Stomach (tissue), 8 donors: ENCODE measurements at regions not wholly inside any gene's neighbourhood (a gene's known extent, or its start where the extent isn't known, plus 50 kb on each side); places are given as distances from the start of the nearest gene placed in this dataset.
A peak's percentile ranks its signal among the peaks of the same experiment; 100 is the strongest.

Experiments used
- DNase-seq, 2 donors: peaks; one replicate each; pipeline versions ENCODE4 v3.0.0 to v3.0.0-alpha.2; 2013 to 2019
- H3K27ac ChIP-seq, 5 donors: fragments of 200-600 bp in 4 of 5; sonication (generic) in 4 of 5; one replicate each; pipeline ENCODE4 v1.5.1; 2013 to 2019; ENCODE audit warnings: mild to moderate bottlenecking in 1 of 5, moderate library complexity in 1 of 5
- H3K27me3 ChIP-seq, 3 donors: fragments of 200-600 bp; sonication (generic); one replicate each; pipeline ENCODE4 v1.5.1; 2017 to 2019; ENCODE audit warnings: mixed run types in 1 of 3
- H3K36me3 ChIP-seq, 4 donors: fragments of 200-600 bp; sonication (generic); 1 replicate in 3 of 4; 2 replicates in 1 of 4; pipeline ENCODE4 v1.5.1; 2016 to 2019
- H3K4me1 ChIP-seq, 4 donors: fragments of 200-600 bp; sonication (generic); one replicate each; pipeline ENCODE4 v1.5.1; 2016 to 2019
- H3K4me3 ChIP-seq, 4 donors: fragments of 200-600 bp; sonication (generic) in 3 of 4; one replicate each; pipeline ENCODE4 v1.5.1; 2016 to 2019; ENCODE audit warnings: mild to moderate bottlenecking in 1 of 4
- H3K9me3 ChIP-seq, 4 donors: fragments of 200-600 bp; sonication (generic); one replicate each; pipeline ENCODE4 v1.5.1; 2016 to 2019
- CTCF ChIP-seq, 7 experiments: fragments of 450-650 bp in 4 of 7; fragments of 200-600 bp in 3 of 7; sonication (generic) in 3 of 7; IDR thresholded peaks; one replicate each; pipeline ENCODE4 v1.5.1; 2016 to 2019; ENCODE audit warnings: antibody characterized with exemption in 7 of 7, control low read depth in 2 of 7, mild to moderate bottlenecking in 1 of 7
- EP300 ChIP-seq: sonication (generic); formaldehyde crosslinking; IDR thresholded peaks from one replicate; pipeline ENCODE4 v1.6.1; 2017; ENCODE audit warnings: antibody characterized with exemption
- POLR2A ChIP-seq, 4 donors: fragments of 450-650 bp; IDR thresholded peaks; one replicate each; pipeline ENCODE4 v1.6.1; 2016; ENCODE audit warnings: antibody characterized with exemption in 4 of 4, control low read depth in 2 of 4, mild to moderate bottlenecking in 1 of 4, moderate library complexity in 1 of 4
- POLR2AphosphoS5 ChIP-seq, 3 donors: sonication (generic); formaldehyde crosslinking; IDR thresholded peaks; one replicate each; pipeline ENCODE4 v1.6.1; 2016; ENCODE audit warnings: antibody characterized with exemption in 3 of 3
- WGBS, 5 donors: extraction: QIAGEN DNeasy Blood & Tissue Kit in 3 of 5; methylation state at CpG; one replicate each; pipeline versions ENCODE4 v1.1.5 to v1.1.7; 2013 to 2018; 5-methylcytosine and 5-hydroxymethylcytosine counted together
- intact Hi-C: fragments of 100-400 bp; cut with DNase I; formaldehyde crosslinking; loops from one replicate; pipeline ENCODE4 v1.15.1; 2023; ENCODE audit warnings: low total_unique reads
- donor health status: healthy with polysubstance abuse.
- donor health status: Bipolar disorder and iron deficiency.
- donor health status: healthy.

- intact Hi-C loops, result no loop called here
- no peaks in the 10 kb centered on the region for H3K27me3 ChIP-seq
These were observed 999.9 kb upstream of the CELF4 start for GRCh38 chr18:38565513-38565912.

GRCh38 chr18:38563396-38563980 is 997.9 kb upstream of the CELF4 start:
- H3K36me3 ChIP-seq, result no peaks in the 10 kb centered on the region
- H3K27me3 ChIP-seq, result no peaks in the 10 kb centered on the region
- no peak for DNase-seq
- TF ChIP-seq POLR2A (IDR thresholded peaks at IDR 0.05), result no peak
- TF ChIP-seq CTCF (IDR thresholded peaks at IDR 0.05), result no peak
- TF ChIP-seq EP300, result no peak
- no peak for TF ChIP-seq POLR2AphosphoS5 (IDR thresholded peaks at IDR 0.05)
- H3K9me3 ChIP-seq, result no peaks in the 10 kb centered on the region
- intact Hi-C loops, result no loop called here
- no peaks in the 10 kb centered on the region for H3K4me1 ChIP-seq
- no peak overlapping the region for H3K4me3 ChIP-seq
- no peak overlapping the region for H3K27ac ChIP-seq
- 66 to 85% (median 80%) methylated on average over 2 of the region's 2 CpGs for WGBS, 5 donors

More at GRCh38 chr18:38565513-38565912, 999.9 kb upstream of the CELF4 start:
- WGBS, 5 donors, result 86 to 92% (median 90%) methylated on average over 1 of the region's 1 CpG
- DNase-seq, result no peak
- Histone ChIP-seq H3K27ac (no peak overlapping the region), H3K9me3 (no peaks in the 10 kb centered on the region), H3K4me3 (no peak overlapping the region), H3K4me1 (no peaks in the 10 kb centered on the region), H3K36me3 (no peaks in the 10 kb centered on the region)
- TF ChIP-seq POLR2AphosphoS5 (IDR thresholded peaks at IDR 0.05) (no peak), EP300 (no peak), CTCF (IDR thresholded peaks at IDR 0.05) (no peak), POLR2A (IDR thresholded peaks at IDR 0.05) (no peak)

GRCh38 chr18:38557006-38557405 is 991.4 kb upstream of the CELF4 start:
- 32 to 51% (median 38%) methylated on average over 5 of the region's 5 CpGs for WGBS, 5 donors
- H3K4me1 ChIP-seq, result no peaks in the 10 kb centered on the region
- peak in 1 of 2 donors; percentile 22 for DNase-seq
- no peaks in the 10 kb centered on the region for H3K36me3 ChIP-seq
- no peak overlapping the region for H3K4me3 ChIP-seq
- no peaks in the 10 kb centered on the region for H3K27me3 ChIP-seq
- TF ChIP-seq EP300, result no peak
- TF ChIP-seq CTCF (IDR thresholded peaks at IDR 0.05), result no peak
- TF ChIP-seq POLR2A (IDR thresholded peaks at IDR 0.05), result no peak
- TF ChIP-seq POLR2AphosphoS5 (IDR thresholded peaks at IDR 0.05), result no peak
- intact Hi-C loops, result no loop called here
- H3K9me3 ChIP-seq, result no peaks in the 10 kb centered on the region
- H3K27ac ChIP-seq, result no peak overlapping the region

GRCh38 chr18:38552732-38553321 is 987.2 kb upstream of the CELF4 start:
- no peak for TF ChIP-seq POLR2AphosphoS5 (IDR thresholded peaks at IDR 0.05)
- no peak for TF ChIP-seq EP300
- TF ChIP-seq POLR2A (IDR thresholded peaks at IDR 0.05), result no peak
- no peak for TF ChIP-seq CTCF (IDR thresholded peaks at IDR 0.05)
- Histone ChIP-seq H3K4me3 (no peak overlapping the region), H3K27ac (no peak overlapping the region), H3K36me3 (no peaks in the 10 kb centered on the region), H3K27me3 (no peaks in the 10 kb centered on the region), H3K4me1 (no peaks in the 10 kb centered on the region), H3K9me3 (no peaks in the 10 kb centered on the region)
- intact Hi-C loops, result no loop called here
- no peak for DNase-seq
- 72 to 86% (median 80%) methylated on average over 2 of the region's 2 CpGs for WGBS, 5 donors
